NCI-H82 treated with DMSO at 0.1 percent for 48 hours (cell line): ENCODE measurements at regions not wholly inside any gene's neighbourhood (a gene's known extent, or its start where the extent isn't known, plus 50 kb on each side); places are given as distances from the start of the nearest gene placed in this dataset.

Experiments
- DNase-seq: peaks from one replicate; lab custom pipeline; 2025; ENCODE audit not compliant: unreplicated experiment; lab: John Stamatoyannopoulos, UW

DNA sequence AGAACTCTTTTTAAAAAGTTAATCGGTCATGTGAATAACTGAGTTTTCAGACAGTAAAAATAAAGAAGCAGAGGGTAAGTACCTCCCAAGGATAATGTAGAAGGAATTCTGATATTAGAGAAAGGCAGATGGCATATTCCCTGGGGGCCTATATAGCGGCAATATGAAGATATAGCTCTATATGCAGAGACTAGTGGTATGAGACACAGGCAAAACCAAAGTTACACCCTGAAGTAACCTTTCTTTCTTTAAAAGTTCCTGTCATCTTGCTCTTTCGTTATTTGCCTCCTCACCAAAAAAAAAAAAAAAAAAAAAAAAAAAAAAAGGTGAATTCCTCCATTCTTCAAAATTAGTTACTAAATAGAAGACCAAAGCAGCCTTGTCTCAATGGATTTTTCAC lies 76.2 kb upstream of the ARHGAP32 start:
- no peak for DNase-seq

DNA sequence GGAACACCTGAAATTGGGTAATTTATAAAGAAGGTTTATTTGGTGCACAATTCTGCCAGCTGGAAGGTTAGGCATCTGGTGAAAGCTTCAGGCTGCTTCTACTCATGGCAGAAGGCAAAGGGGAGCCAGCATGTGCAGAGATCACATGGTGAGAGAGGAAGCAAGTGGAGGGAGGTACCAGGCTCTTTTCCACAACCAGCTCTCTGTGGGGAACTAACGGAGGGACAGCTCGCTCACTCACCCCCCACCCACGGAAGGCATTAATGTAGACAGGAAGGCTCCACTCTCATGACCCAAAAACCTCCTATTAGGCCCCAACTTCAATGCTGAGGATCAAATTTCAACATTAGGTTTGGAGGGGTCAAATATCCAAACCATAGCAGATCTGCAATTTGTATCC lies 75.6 kb upstream of the ARHGAP32 start:
- DNase-seq = no peak

GRCh38 chr11:129266536-129266935 lies 74.4 kb upstream of the ARHGAP32 start:
- DNase-seq = no peak

GRCh38 chr11:129265125-129265788 lies 73.1 kb upstream of the ARHGAP32 start:
- DNase-seq = no peak

- no peak for DNase-seq
Observed at GRCh38 chr11:129264114-129264513, 72.0 kb upstream of the ARHGAP32 start.

DNA sequence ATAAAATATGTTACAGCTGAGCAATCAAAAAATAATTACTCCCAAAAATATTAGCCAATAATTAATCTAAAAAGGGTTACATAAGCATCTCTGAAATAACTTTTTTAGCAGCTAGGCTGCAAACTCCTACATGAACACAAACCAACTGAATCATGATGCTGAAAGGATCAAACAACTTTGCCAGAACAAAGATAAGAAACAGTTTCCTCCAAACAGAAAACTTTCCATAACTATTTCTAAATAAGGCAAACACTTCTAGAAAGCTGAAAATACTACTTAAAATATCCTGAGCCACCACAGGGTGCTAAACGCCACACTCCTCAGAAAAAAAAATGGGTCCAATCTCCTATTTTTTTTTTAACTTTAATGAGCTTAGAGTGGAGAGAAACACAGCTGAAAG lies 68.6 kb upstream of the ARHGAP32 start:
- no peak for DNase-seq

- no peak for DNase-seq
Observed at GRCh38 chr11:129259931-129260348, 67.8 kb upstream of the ARHGAP32 start.

GRCh38 chr11:129258205-129258604 lies 66.1 kb upstream of the ARHGAP32 start:
- DNase-seq = no peak

DNA sequence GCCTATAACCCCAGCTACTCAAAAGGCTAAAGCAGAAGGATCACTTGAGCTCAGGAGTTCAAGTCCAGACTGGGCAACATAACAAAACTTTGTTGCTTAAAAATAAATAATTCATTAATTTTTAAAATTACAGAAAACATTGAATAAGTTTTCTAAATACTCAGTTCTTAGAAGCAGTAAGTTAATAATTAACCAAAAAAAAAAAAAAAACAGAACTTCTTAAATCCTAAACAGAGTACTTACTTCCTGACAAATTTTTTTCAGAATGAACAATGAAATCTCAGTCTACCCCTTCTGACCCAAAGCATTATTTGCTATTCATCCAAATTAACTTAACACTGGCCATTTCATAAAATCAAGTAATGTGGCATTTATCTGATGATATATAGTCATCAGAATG lies 65.4 kb upstream of the ARHGAP32 start:
- DNase-seq = no peak

GRCh38 chr11:129252621-129253020 lies 60.5 kb upstream of the ARHGAP32 start:
- no peak for DNase-seq

GRCh38 chr11:129251067-129251466 lies 58.9 kb upstream of the ARHGAP32 start:
- DNase-seq = no peak

DNA sequence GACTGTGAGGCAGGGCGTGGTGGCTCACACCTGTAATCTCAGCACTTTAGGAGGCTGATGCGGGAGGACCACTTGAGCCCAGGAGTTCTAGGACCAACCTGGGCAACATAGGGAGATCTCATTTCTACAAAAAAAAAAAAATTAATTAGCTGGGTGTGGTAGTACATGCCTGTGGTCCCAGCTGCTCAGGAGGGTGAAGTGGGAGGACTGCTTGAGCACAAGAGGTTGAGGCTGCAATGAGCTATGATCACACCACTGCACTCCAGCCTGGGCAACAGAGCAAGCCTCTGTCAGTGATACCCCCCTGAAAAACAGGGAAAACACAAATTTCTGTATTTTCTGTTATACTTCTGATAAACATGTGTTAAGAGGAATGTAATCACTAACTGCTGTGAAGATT lies 57.8 kb upstream of the ARHGAP32 start:
- DNase-seq = no peak

DNA sequence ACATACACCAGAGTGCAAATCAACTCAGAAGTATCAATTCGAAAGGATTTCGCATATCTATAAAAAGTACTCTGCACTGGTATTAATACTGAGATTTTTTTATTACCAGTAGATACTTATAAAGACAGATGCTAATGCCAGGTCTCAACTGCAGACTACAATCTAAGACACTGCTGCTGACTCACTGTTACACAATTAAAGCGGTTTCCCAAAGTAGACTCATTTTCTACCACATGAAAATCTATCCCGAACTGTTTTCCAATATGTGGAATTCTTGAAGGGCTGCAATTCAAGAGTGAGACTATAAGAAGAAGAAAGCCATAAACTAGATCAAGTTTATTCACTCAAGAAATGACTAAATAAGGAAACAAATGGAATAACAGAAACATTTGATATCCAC lies 57.2 kb upstream of the ARHGAP32 start:
- DNase-seq = no peak

DNA sequence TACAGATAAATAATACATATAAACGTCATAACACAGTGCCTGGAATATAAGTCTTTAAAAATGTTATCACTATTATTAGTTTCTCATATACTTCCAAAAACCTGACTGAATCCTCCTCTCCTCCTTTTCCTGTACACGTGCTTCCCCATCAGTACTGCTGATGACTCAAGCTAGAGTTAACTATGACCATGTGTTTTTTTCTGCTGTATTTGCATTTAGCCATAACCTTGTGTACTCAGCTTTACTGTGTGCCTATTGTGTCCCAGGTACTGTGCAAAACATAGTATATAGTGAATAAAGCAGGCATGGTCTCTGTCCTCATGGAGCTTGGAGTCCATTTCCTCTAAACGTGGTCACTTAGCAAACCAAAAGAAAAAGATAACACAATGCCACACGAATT lies 56.5 kb upstream of the ARHGAP32 start:
- no peak for DNase-seq

DNA sequence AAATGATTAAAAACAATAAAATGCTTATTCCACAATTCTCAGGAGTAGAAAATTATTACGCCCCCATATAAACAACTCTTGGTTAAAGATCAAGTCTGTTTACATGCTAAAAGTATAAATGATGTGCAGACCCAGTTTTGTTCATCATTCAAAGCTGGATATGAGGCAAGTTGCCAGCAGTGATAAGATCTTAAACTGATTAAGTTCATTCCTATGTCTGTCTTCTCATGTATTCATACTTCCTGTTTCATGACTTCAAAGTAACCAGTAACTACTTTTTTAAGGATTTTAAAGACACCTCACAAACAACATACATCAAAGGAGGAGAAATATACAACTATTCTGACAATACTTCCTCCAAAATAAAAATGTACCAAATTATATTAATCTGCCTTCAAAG lies 55.0 kb upstream of the ARHGAP32 start:
- DNase-seq = no peak

GRCh38 chr11:129242855-129243254 lies 50.7 kb upstream of the ARHGAP32 start:
- DNase-seq = no peak
